T-helper 2 cell (primary cell): ENCODE measurements at regions not wholly inside any gene's neighbourhood (a gene's known extent, or its start where the extent isn't known, plus 50 kb on each side); places are given as distances from the start of the nearest gene placed in this dataset.

Experiments used
- DNase-seq, 5 experiments: peaks; one replicate each; pipeline versions ENCODE4 v3.0.0 to v3.0.0-alpha.2; 2012 to 2022

DNA sequence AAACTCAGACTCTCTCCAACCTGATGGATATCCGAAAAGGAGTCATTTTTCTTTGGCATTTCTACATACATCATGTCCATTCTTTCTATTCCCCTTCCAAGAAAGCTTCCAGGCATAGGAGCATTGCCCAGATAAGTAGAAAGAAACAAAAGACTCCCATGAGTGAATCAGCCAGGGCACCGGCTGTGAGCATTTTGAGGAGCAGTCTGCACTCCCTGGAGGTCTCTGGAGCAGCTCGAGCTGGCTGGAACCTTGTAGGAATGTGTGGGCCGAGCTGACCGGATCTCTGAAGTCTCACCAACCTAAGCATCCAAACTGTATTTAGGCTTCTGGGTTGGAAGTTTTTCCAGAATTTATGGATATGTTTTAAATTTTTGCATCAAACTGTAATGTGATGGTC lies 161.4 kb upstream of the TRPC7 start:
- DNase-seq = no peak

DNA sequence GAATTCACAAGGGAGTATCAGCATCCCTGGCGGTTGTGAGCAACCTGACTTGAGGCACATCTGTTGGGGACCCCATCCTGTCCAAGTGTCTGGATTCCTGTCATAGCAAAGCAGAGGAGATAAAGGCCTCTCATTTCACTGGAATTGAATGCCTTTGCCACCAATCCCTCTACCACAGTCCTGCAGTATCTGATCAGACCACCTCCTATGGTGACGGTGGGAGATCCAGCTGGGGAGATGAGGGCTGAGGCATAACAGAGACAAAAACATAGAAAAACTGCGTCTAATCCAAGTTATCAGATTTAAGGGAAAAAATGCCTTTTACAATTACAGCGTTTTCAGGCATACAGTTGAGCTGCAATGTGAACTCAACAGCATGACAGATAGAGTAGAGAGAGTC lies 160.7 kb upstream of the TRPC7 start:
- no peak for DNase-seq

DNA sequence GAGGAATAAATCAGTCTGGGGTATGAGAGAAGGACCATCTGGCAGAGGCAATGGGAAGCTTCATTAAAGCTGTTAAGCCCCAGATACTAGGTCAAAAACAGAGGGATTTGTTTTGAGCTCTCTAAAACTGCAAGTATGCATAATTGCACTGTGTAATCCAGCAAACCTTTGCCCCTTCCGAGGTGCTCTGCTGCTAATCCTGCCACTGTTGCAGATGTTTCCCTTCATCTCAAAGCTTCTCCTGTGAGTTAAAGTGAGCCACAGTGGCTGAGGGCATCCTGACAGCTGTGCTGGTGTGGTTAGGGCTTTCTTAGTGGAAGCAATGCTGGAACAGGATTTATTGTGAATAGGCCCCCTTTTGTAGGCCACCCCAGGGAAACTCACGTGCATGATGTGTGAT lies 160.3 kb upstream of the TRPC7 start:
- DNase-seq = no peak

DNA sequence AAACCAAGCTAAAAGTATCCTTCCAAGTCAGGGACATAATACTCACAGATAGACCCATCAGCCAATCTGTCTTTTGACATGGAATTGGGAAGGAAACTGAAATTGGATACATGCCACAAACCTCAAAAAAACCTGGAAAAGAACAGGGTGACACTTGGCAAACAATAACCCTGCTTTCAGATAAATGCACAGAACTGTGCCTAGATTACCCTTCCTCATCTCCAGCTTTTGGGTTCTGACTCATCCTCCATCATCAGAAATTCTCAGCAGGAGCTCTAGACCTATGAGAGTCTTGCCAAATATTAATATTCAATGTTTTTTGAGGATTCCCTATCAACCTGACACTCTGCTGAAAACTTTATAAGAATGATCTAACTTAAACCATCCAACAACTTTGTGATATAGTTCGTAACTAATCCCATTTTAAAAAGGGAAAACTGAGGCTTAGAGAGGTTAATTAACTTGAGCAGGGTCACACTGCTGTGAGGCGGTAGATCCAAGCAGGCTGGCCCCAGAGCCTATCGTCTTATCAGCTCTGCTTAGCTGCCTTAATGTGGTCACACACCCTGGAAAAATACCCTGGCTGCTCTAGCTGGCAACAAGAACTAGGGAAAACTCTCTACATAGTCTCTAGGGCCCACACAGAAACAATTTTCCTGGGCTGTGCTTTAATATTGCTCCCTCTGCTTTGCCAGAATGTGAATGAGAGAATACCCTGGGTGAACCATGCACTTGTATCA lies 157.0 kb upstream of the TRPC7 start:
- no peak for DNase-seq

DNA sequence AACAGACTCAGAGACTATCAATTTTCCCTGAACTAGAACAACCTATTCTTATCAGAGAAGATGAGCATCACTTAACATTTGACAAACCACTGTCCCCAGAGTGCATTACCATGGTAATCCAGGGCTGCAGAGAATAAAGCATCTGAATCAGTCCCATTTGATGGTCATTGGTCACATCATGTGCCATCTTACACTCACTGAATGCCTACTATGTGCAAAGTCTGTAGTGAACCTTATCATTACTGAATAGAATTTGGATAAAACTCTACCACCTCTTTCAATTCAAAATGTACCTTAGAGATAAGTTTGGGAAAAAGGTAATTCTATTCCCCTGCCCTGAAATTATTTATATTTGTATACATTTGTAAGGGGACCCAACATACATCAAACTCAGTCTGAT lies 156.4 kb upstream of the TRPC7 start:
- DNase-seq = no peak

DNA sequence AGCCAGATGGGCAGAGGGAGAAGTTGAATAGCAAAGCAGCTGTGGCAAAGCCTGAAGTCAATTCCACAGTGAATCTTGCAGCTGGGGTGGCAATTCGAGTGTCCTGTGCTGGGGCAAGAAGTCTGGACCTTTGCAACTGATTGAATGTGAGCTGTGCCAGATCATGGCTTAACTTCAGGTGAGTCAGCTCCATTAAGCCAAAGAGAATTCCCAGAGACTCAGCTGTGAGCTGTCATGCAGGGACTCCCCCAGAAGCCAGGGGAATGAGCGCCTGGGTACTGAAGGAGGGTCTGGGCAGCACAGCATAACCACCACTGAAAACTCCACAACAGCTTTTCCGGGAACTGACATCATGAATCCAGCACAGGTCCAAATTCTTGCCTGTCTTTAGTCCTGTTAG lies 153.5 kb upstream of the TRPC7 start:
- DNase-seq = no peak

DNA sequence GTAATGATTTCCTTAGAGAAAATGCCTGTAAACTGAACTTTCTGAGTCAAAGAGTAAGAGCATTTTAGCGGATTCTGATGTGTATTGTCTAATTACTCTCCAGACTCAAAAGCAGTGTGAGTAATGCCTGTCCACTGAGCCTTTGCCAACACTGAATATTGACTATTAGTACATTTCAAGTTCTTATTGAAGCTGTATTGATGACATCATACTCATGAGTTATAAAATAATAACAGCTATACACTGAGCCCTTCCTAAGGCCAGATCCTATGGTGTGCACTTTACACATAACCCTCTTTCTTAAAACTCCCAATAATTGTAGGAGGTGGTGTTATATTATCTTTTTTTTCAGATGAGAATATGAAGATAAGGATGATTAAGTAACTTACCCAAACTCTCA lies 152.8 kb upstream of the TRPC7 start:
- no peak for DNase-seq

DNA sequence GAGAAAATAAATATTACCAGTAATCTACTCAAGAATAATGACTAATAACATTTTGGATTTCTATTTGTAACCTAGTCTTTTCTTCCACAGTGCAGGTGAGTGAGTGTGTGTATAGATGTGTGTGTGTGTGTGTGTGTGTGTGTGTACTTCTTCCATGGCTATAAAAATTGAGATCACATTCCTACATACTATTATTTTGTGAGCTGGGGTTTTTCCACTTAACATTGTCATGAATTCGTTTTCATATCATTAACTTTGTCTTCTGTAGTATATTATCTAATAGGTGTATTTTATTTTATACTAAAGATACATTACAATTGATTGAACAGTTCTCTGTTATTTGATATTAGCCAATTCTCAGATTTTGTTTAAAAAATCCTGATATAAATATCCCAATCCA lies 152.4 kb upstream of the TRPC7 start:
- no peak for DNase-seq

DNA sequence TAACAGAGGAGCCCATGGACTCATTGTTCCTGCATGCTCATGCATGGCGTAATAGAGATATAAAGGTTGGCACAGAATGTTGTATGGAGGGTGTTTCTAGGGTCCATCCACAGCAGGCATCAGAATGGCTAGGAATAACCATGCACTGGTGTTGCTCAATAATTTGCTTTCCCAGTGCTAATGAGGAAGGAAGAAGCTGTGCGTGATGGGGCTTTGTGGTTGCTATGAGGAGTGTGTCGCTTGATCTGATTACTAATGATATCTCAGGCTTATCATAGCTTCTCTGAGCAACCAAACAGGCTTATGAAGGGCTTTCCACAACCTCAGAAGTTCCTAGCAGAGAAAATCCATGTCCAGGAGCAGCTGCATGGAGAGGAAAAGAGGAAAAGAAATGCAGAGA lies 151.3 kb upstream of the TRPC7 start:
- no peak for DNase-seq

DNA sequence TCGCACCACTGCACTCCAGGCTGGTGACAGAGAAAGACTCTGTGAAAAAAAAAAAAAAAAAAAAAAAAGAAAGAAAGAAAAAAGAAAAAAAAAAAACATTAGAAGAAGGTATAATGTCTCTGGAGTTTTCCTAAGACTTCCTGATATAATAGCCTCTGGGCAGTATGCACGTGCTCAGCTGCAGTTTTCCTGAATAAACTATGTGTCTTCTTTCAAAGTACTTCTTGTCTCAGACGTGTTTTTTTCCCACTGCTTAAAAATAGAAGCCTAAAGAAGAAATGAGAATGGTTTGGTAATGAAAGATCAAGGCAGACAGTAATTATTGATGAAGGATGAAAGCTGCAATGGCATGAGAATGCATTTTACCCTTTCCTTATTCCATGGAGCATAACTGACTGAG lies 148.1 kb upstream of the TRPC7 start:
- no peak for DNase-seq

DNA sequence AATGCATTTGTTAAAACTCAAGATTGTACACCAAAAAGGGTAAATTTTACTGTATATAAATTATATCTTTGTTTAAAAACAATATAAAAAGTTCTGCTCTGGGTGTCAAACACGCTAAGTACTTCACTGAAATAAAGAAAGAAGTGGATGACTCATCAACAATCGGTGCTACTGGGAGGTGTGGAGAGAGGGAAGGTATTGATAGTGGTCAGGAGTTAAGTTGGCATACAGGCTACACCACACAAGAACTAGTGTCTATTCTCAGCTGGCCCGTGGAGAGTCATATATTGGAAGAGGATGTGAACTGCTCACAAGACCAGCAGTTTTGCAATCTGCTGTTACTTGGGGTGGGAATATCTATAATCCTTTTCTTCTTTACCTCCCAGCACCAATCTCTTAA lies 145.7 kb upstream of the TRPC7 start:
- no peak for DNase-seq

DNA sequence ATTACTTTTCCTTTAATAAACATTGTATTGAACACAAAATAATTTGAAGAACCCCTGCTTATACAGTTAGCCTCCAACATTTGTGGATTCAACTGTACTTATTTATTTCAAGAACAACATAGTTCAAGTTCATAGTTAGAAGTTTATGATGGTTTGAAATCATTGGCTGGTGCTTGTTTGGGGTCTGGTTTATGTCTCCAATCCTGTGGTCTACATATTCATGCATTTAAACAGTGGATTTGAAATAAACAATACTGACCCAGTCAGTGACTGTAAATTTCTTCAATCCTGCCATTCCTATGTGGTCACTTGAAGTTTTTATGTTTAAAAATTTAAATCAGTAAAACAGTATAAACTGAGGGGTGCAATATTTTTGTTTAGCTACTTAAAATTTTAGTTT lies 145.1 kb upstream of the TRPC7 start:
- no peak for DNase-seq

DNA sequence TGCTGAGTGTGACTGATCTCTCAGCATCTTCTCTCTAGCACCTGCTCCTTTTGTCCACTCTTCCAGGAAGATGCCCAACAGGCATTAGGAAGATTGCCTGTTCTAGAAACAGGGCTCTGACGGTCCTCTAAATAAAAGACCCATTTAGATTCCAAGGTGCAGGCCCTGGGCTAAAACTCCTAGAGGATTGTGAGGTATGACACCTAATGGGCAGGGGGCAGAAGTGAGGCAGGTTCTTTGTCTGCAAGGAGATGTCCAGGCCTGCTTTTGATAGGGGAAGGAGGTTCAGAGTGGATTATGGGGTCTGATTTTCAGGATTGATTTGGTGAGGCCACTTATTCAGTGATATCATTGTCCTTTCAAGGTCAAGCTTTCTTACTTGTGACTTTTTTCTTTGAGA lies 140.8 kb upstream of the TRPC7 start:
- no peak for DNase-seq

DNA sequence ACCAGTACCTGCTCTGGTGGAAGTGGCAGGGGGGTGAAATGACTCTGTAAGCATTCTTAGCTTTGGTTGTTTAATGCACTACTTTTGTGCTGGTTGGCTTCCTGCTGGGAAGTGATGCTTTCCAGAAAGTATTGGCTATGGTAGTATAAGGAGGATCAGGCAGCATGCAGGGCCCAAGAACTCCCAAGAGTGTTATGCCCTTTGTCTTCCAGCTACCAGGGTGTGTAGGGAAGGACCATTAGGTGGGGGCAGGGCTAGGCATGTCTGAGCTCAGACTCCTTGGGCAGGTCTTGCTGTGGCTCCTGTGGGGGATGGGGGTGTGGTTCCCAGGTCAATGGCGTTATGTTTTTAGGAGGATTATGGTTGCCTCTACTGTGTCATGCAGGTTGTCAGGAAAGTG lies 135.8 kb upstream of the TRPC7 start:
- DNase-seq = no peak

DNA sequence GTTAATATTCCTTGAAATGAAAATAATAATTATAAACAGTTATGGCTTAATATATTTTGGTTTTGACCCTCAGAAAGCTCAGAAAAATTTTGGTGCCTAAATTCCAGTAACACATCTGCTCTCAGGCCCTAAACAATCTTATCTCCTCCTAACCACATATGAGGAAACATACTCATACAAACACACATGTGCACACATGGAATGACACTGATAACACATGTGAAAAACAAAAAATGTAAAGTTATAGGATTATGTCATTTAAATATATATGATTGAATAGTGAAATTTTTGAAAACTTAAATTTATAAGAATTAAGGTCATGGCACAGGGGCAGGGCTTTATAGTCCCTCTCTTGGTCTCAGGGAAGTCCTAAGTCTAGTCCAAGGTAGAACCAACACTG lies 127.2 kb upstream of the TRPC7 start:
- no peak for DNase-seq

DNA sequence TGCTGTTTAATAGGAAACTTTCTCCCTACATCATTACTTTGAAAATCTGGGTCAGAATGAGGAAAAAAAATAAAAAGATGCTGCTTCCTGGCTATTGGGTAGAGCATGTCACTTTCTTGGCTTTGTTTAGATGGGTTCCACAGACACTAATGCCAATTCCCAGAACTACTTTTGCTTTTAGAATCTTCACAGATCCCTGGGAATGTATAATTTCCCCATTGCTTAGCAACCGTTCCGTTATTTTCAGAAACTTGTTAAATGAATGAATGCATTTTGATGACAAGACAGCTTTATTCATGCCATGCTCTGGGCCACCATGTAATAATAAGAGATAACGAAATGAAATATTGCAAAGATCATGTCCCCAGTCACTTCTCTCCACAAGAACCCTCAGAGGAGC lies 126.5 kb upstream of the TRPC7 start:
- DNase-seq = no peak

DNA sequence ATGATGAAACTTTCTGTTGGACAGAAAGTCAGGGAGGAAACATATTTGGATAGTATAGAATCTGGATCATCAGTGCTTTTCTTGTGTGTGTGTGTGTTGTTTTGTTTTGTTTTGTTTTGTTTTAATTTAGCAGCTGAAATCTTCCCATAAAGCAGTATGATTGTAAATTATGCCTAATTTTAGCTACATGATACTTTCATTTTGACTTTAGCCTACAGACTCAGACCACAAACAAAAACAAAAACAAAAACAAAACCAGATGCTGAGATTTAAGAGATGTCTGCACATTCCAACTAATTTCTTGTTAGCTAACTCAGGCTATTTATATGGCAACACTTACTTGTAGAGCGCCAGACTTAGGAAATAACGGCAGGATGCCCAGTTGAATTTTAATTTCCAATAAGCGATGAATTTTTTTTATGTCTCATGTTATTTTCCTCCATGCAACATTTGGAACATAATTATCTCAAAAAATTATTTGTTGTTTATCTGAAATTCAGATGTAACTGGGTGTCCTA lies 119.5 kb upstream of the TRPC7 start:
- DNase-seq = no peak

DNA sequence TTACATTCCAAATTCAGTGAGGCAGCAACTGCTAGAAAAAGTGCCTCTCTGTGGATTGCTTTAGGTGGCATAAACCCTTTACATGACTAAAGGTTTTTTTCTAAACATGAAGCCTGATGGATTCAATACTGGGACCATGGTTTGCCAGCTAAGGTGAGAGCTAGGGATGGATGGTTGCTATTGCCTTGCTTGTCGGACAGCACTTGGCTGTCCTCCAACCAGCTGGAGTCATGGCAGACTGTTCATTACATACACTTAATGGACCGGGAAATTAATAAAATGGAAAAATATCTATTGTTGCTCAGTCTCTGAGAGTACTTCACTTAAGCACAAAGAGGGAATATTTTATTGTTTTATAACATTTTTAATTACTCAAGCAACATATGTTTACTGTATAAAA lies 116.9 kb upstream of the TRPC7 start:
- DNase-seq = no peak

DNA sequence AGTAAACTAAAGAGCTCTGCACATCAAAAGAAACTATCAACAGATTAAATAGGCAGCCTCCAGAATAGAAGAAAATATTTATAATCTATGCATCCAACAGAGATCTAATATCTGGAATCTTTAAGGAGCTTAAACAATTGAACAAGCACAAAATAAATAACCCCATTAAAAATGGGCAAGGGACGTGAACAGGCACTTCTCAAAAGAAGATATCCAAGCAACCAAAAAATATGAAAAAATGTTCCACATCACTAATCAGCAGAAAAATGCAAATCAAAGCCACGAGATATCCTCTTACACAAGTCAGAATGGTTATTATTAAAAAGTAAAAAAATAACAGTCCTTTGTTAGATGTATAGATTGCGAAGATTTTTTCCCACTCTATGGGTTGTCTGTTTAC lies 109.1 kb upstream of the TRPC7 start:
- DNase-seq = no peak

DNA sequence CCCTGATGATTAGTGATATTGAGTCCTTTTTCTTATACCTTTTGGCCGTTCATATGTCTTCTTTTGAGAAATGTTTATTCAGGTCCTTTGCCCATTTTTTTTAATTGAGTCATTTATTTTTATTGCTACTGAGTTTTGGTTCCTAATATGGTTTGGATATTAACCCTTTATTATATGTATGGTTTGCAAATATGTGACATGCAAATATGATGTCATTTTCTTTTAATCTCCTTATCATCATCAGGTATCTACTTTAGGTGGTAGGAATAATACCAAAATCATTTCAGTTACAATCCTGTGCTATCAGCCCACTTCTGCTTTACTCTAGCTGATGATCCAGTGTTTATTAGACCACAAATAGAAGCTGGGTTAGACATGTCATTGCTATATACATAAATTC lies 102.3 kb upstream of the TRPC7 start:
- DNase-seq = no peak

DNA sequence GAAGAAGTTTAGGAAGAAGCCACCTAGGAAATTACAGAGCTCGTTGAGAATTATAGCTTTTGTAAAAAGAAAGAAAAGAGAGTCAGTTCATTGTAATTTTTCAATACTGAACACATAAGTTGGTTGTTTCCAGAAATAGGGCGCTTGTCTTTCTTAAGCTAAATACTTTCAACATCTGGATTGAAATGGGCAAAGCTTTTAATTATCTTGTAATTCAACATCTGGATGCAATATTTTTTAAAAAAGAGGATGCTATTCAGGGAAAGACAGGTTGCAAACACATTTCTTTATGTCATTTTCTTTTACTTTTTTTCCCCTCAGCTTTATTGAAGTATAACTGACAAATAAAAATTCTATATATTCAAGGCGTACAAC lies 100.7 kb upstream of the TRPC7 start:
- no peak for DNase-seq

DNA sequence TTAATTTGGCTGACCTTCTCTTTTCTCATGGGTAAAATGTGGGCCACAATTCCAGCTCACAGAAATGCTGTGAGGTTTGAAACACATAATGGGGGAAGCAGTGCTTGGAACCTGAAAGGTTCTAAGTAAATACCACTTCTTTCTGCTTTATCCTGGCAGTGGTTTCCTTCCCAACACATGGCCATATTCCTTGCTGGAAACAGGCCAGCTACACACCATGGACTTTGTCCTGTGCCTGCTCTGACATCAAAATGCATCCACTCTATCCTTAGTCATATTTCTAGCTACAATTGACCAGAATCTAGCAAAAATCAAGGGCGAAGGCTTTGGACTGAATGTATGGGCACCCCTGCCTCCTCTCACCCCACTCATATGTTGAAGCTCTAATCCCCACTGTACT lies 93.1 kb upstream of the TRPC7 start:
- no peak for DNase-seq

DNA sequence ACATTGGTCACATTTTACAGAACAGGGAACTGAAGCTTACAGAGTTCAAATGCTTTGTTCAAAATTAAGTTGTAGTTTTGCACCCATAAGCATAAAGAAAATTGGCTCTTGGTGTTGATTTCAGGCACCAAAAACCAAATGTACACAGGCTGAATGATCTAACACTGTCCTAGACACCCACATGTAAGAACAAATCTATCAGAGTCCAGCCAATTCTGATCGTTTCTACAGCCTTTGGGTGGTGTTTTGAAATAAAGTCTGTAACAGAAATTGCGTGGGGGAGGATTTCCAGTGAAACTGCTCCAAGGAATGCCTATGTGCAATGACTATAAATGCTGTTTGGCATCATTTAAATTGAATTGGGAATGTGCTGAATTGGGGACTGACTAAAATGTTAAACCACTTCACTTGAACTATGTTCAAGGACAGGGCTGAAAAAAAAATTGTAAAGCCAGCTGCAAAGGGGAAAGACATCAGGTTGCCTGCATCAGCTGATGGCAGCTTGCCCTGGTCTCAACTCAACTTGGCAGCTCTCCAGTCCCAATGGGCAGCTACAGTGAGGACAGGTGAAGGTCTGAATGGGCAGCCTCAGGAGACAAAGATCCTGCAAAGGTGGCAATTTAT lies 92.2 kb upstream of the TRPC7 start:
- DNase-seq = no peak

DNA sequence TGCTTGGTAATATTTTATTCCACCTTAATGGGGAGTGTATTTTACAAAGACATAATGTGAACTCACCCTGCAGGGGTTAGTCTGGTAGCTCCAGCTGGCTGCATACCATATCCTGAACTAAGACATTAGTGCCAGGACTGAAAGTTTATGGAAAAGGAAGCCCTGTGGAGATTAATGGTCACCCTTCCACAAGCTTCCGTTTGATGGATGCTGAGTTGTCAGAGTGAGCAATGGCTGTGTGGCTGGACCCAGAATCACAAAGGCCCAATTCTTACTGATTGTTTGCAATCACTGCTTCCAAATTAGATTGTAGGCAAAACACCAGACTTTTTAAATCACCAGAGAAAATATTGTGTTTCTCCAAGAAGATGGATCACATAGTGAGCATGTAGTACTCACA lies 90.1 kb upstream of the TRPC7 start:
- DNase-seq = no peak
